GM08714 (cell line): ENCODE measurements at regions not wholly inside any gene's neighbourhood (a gene's known extent, or its start where the extent isn't known, plus 50 kb on each side); places are given as distances from the start of the nearest gene placed in this dataset.
"Not testable (repeated sequence)": the region's sequence is repeated elsewhere in the genome, so short reads cannot be mapped to it uniquely, and the experiment has no call there.

Experiments used
- H3K4me3 ChIP-seq: fragments of 200-500 bp; sonication (Bioruptor generic); 2 replicates; pipeline ENCODE4 v1.5.1; 2014; ENCODE audit warnings: mild to moderate bottlenecking, low read length, inconsistent platforms
- ZNF274 ChIP-seq: IDR thresholded peaks from 2 replicates; pipeline ENCODE4 v1.6.1; 2012; ENCODE audit warnings: mild to moderate bottlenecking, low read depth, low read length

- no peak for TF ChIP-seq ZNF274
Measured at GRCh38 chr16:47904691-47905090, 251.1 kb downstream of the ABCC12 start.

DNA sequence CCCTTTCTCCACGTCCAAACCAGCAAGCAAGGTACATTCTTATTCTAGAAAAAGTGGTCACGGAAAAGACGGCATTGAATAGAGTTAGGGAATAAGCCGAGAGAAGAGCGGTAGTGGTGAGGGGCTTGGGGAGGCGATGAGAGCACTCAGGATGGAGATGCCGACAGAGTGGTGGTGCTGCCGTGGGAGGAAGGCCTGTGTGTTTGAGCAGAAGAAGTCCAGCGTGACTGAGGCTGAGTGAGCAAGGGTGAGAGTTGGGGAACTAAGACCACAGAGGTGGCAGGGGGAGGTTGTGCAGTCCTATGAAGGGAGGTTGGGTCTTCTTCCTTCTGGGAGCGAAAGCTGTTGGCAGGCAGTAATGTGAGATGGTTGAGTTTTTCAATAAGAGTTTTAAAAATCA, 252.3 kb downstream of the ABCC12 start:
- no peak overlapping the region for H3K4me3 ChIP-seq
- TF ChIP-seq ZNF274 = no peak

More at GRCh38 chr16:47904691-47905090, 251.1 kb downstream of the ABCC12 start:
- H3K4me3 ChIP-seq = no peak overlapping the region

GRCh38 chr16:47897105-47897504, 258.7 kb downstream of the ABCC12 start:
- H3K4me3 ChIP-seq = not testable (repeated sequence)

DNA sequence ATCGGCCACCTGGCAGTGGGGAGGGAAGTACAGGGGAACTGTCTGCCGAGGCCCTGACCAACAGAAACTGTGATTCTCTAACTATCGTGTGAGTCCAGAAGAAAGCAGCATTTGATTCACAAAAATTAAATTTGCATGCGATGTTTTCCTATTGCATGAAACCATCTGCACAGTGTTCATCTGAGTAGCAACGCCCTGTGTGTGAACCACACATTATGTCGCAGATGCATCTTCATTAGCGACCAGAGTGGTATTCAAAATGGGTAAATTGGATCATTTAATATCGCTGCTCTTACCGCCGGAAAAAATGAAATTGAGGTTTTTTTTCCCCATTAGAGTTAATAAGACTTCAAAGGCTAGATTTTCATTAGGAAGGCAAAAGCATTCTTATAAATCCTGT, 260.6 kb downstream of the ABCC12 start:
- H3K4me3 ChIP-seq = no peak overlapping the region
- TF ChIP-seq ZNF274 = no peak

- no peak for TF ChIP-seq ZNF274
- H3K4me3 ChIP-seq = no peak overlapping the region
Measured at GRCh38 chr16:47892999-47893398, 262.8 kb downstream of the ABCC12 start.

DNA sequence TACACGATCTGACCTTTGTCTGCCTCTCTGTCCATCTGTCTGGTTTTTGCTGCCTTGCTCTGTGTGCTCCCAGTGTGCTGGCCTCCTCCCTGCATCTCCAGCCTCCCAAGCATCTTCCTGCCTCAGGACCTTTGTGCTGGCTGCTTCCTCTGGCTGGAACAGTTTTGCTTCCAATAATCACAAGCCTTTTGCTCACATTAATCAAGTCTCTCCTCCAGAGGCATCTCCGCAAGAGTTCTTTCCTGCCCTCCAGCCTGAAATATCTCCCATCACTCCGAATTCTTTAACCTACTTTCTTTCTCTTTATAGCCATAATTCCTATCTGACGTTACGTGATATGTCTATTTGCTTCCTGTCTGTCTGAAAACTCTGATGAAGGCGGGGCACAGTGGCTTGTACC, 267.1 kb downstream of the ABCC12 start:
- H3K4me3 ChIP-seq = no peak overlapping the region
- no peak for TF ChIP-seq ZNF274

GRCh38 chr16:47888142-47888541, 267.7 kb downstream of the ABCC12 start:
- TF ChIP-seq ZNF274 = no peak
- no peak overlapping the region for H3K4me3 ChIP-seq

GRCh38 chr16:47887496-47887895, 268.3 kb downstream of the ABCC12 start:
- H3K4me3 ChIP-seq = no peak overlapping the region
- TF ChIP-seq ZNF274 = no peak

GRCh38 chr16:47886631-47887415, 269.0 kb downstream of the ABCC12 start:
- no peak overlapping the region for H3K4me3 ChIP-seq
- no peak for TF ChIP-seq ZNF274

GRCh38 chr16:47886139-47886538, 269.7 kb downstream of the ABCC12 start:
- no peak for TF ChIP-seq ZNF274
- H3K4me3 ChIP-seq = no peak overlapping the region

GRCh38 chr16:47885489-47885888, 270.3 kb downstream of the ABCC12 start:
- no peak for TF ChIP-seq ZNF274
- H3K4me3 ChIP-seq = no peak overlapping the region

- no peak overlapping the region for H3K4me3 ChIP-seq
Measured at GRCh38 chr16:47884116-47884725, 271.6 kb downstream of the ABCC12 start.

DNA sequence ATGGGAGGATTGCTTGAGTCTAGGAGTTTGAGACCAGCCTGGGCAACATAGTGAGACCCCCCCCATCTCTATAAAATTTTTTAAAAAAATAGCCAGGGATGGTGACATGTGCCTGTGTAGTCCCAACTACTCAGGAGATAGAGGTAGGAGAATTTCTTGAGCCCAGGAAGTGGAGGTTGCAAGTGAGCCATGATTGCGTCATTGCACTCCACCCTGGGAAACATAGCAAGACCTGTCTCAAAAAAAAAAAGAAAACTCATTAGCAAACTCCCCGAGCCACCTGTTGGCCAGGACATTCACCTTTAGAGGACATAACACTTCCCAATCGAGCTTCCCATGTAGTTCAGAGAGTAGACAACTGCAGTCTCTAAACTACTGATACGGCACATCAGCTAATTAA, 274.2 kb downstream of the ABCC12 start:
- TF ChIP-seq ZNF274 = no peak
- no peak overlapping the region for H3K4me3 ChIP-seq

More at GRCh38 chr16:47884116-47884725, 271.6 kb downstream of the ABCC12 start:
- TF ChIP-seq ZNF274 = no peak

- no peak overlapping the region for H3K4me3 ChIP-seq
- TF ChIP-seq ZNF274 = no peak
Measured at GRCh38 chr16:47880653-47881052, 275.1 kb downstream of the ABCC12 start.

- no peak for TF ChIP-seq ZNF274
- no peak overlapping the region for H3K4me3 ChIP-seq
Measured at GRCh38 chr16:47877166-47877565, 278.6 kb downstream of the ABCC12 start.
